PC-3 (cell line): ENCODE measurements at regions not wholly inside any gene's neighbourhood (a gene's known extent, or its start where the extent isn't known, plus 50 kb on each side); places are given as distances from the start of the nearest gene placed in this dataset.

Source experiments
- CTCF ChIP-seq: fragments of 300-600 bp; sonication (generic); conservative IDR thresholded peaks from 2 replicates; pipeline ENCODE4 v1.5.1; 2017; ENCODE audit warnings: antibody characterized with exemption, low read depth, mild to moderate bottlenecking, low read length
- EZH2phosphoT487 ChIP-seq: fragments of 300-600 bp; sonication (generic); IDR thresholded peaks from 2 replicates; pipeline ENCODE4 v1.6.1; 2018; ENCODE audit warnings: mild to moderate bottlenecking, antibody characterized with exemption, low read length, borderline replicate concordance

- no peak for TF ChIP-seq EZH2phosphoT487
- TF ChIP-seq CTCF = no peak
These were observed 76.7 kb upstream of the SLC8A1 start for GRCh38 chr2:40528564-40528963.
